ENCODE measurements at regions not wholly inside any gene's neighbourhood (a gene's known extent, or its start where the extent isn't known, plus 50 kb on each side); places are given as distances from the start of the nearest gene placed in this dataset.

- TF ChIP-seq CTCF (IDR thresholded peaks at IDR 0.05) (no peak), POLR2A (IDR thresholded peaks at IDR 0.05) (no peak)
These were observed 98.1 kb upstream of the TNFAIP3 start for GRCh38 chr6:137768935-137769334.

Measured in heart left ventricle (tissue), 13 donors.